ENCODE measurements at regions not wholly inside any gene's neighbourhood (a gene's known extent, or its start where the extent isn't known, plus 50 kb on each side); places are given as distances from the start of the nearest gene placed in this dataset.

DNA sequence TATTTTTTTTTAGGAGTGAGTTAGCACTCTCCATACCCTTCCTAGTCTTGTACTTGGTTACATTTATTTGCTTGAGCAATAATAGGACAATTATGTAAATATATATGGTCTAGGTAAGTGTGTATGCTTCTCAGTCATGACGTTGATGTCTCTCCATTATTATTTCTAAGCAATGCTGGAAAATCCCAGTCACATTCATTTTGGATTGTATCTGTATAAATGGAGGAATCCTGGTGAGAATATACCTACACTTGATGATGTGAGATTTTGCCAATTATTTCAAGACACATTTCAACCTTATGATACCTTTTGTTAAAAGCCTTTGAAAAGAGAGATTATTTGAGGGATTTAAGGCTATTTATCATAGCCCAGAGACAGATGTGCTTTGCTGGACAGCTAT, 2244.5 kb upstream of the WWC1 start:
- TF ChIP-seq EGR1 (IDR thresholded peaks at IDR 0.05; ENCODE audit: low read depth in 2 of 2) = no peak
- TF ChIP-seq TAF1 (conservative IDR thresholded peaks at IDR 0.05) = no peak
- TF ChIP-seq HNF4A (conservative IDR thresholded peaks at IDR 0.05) = no peak
- TF ChIP-seq YY1 (IDR thresholded peaks at IDR 0.05) = no peak
- TF ChIP-seq RXRA (IDR thresholded peaks at IDR 0.05) = no peak
- TF ChIP-seq SP1 (IDR thresholded peaks at IDR 0.05) = no peak
- TF ChIP-seq, protein P1, sequence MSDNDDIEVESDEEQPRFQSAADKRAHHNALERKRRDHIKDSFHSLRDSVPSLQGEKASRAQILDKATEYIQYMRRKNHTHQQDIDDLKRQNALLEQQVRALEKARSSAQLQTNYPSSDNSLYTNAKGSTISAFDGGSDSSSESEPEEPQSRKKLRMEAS (IDR thresholded peaks at IDR 0.05) = no peak
- no peak for TF ChIP-seq JUND (IDR thresholded peaks at IDR 0.05)
- no peak for TF ChIP-seq HNF4G (IDR thresholded peaks at IDR 0.05)
- TF ChIP-seq NR2F2 (IDR thresholded peaks at IDR 0.05) = no peak
- TF ChIP-seq CTCF (IDR thresholded peaks at IDR 0.05; ENCODE audit: low read depth, low read length, missing input control) = no peak
- peaks cover 0 to 3% (median 0%) of the 10 kb centered on the region in 4 donors for H3K27me3 ChIP-seq (ENCODE audit: control insufficient read depth in 4 of 4, insufficient read depth in 4 of 4, low read length in 3 of 4)
- H3K4me3 ChIP-seq (ENCODE audit: low read depth in 1 of 3, low read length in 3 of 3) = no peak overlapping the region
- H3K9ac ChIP-seq (ENCODE audit: low read depth in 1 of 2, low read length in 2 of 2) = no peak overlapping the region
- no peaks in the 10 kb centered on the region for H3K4me1 ChIP-seq (ENCODE audit: control insufficient read depth in 4 of 4, insufficient read depth in 4 of 4, low read length in 3 of 4)
- H3K27ac ChIP-seq (ENCODE audit: low read depth in 1 of 2, low read length in 2 of 2) = no peak overlapping the region
- no peaks in the 10 kb centered on the region for H3K36me3 ChIP-seq (ENCODE audit: control insufficient read depth in 4 of 4, insufficient read depth in 3 of 4, low read depth in 1 of 4, low read length in 3 of 4)
- H3K9me3 ChIP-seq (ENCODE audit: control insufficient read depth in 4 of 4, low read length in 3 of 4) = peaks cover 0 to 2% (median 0%) of the 10 kb centered on the region in 4 donors
- WGBS = 46% methylated on average over 1 of the region's 1 CpG
- DNase-seq (ENCODE audit: low spot score) = no peak

DNA sequence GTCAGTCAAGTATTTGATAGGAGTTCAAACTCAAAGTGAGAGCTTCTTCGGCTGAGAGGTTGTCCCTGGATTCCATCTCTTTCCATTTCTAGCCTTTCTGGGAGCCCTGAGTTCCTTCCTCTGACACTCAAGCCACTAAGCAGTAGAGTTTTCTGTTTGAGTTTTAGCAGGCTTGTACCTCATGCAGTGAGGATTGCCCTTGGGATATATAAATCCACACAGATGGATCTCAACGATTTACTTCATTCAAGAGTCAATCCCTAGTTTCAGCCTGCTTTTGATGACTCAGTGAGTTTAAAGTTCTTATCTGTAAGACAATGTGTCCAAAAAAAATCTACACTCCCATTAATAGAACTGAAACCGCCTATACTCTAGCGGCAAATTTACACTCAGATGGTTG, 2240.9 kb upstream of the WWC1 start:
- H3K9ac ChIP-seq (ENCODE audit: low read depth in 1 of 2, low read length in 2 of 2) = no peak overlapping the region
- 78% methylated on average over 4 of the region's 4 CpGs for WGBS
- H3K36me3 ChIP-seq (ENCODE audit: control insufficient read depth in 4 of 4, insufficient read depth in 3 of 4, low read depth in 1 of 4, low read length in 3 of 4) = no peaks in the 10 kb centered on the region
- H3K27me3 ChIP-seq (ENCODE audit: control insufficient read depth in 4 of 4, insufficient read depth in 4 of 4, low read length in 3 of 4) = peaks cover 0 to 3% (median 0%) of the 10 kb centered on the region in 4 donors
- TF ChIP-seq SP1 (IDR thresholded peaks at IDR 0.05) (no peak), GABPA (IDR thresholded peaks at IDR 0.05 in 1 of 2, conservative IDR thresholded peaks at IDR 0.05 in 1 of 2) (no peak), NR2F2 (IDR thresholded peaks at IDR 0.05) (no peak), FOXA1 (IDR thresholded peaks at IDR 0.05) (no peak), ATF3 (IDR thresholded peaks at IDR 0.05) (no peak)
- TF ChIP-seq, protein P1 (IDR thresholded peaks at IDR 0.05) = no peak
- no peak overlapping the region for H3K4me3 ChIP-seq (ENCODE audit: low read depth in 1 of 3, low read length in 3 of 3)
- no peaks in the 10 kb centered on the region for H3K4me1 ChIP-seq (ENCODE audit: control insufficient read depth in 4 of 4, insufficient read depth in 4 of 4, low read length in 3 of 4)
- DNase-seq (ENCODE audit: low spot score) = no peak
- no peak overlapping the region for H3K27ac ChIP-seq (ENCODE audit: low read depth in 1 of 2, low read length in 2 of 2)
- H3K9me3 ChIP-seq (ENCODE audit: control insufficient read depth in 4 of 4, low read length in 3 of 4) = no peaks in the 10 kb centered on the region

- Histone ChIP-seq H3K27ac (ENCODE audit: low read depth in 1 of 2, low read length in 2 of 2) (no peak overlapping the region), H3K9me3 (ENCODE audit: control insufficient read depth in 4 of 4, low read length in 3 of 4) (no peaks in the 10 kb centered on the region), H3K9ac (ENCODE audit: low read depth in 1 of 2, low read length in 2 of 2) (no peak overlapping the region), H3K27me3 (ENCODE audit: control insufficient read depth in 4 of 4, insufficient read depth in 4 of 4, low read length in 3 of 4) (no peaks in the 10 kb centered on the region), H3K36me3 (ENCODE audit: control insufficient read depth in 4 of 4, insufficient read depth in 3 of 4, low read depth in 1 of 4, low read length in 3 of 4) (no peaks in the 10 kb centered on the region), H3K4me1 (ENCODE audit: control insufficient read depth in 4 of 4, insufficient read depth in 4 of 4, low read length in 3 of 4) (no peaks in the 10 kb centered on the region), H3K4me3 (ENCODE audit: low read depth in 1 of 3, low read length in 3 of 3) (no peak overlapping the region)
- DNase-seq (ENCODE audit: low spot score) = no peak
- WGBS = 88% methylated on average over 5 of the region's 5 CpGs
- no peak for TF ChIP-seq JUND (IDR thresholded peaks at IDR 0.05)
- TF ChIP-seq HNF4G (IDR thresholded peaks at IDR 0.05) = no peak
- no peak for TF ChIP-seq NR2F2 (IDR thresholded peaks at IDR 0.05)
- TF ChIP-seq RAD21 (IDR thresholded peaks at IDR 0.05) = no peak
- TF ChIP-seq SP1 (IDR thresholded peaks at IDR 0.05) = no peak
- no peak for TF ChIP-seq ZBTB33 (IDR thresholded peaks at IDR 0.05)
- no peak for TF ChIP-seq EGR1 (IDR thresholded peaks at IDR 0.05; ENCODE audit: low read depth in 2 of 2)
- no peak for TF ChIP-seq RXRA (IDR thresholded peaks at IDR 0.05)
- TF ChIP-seq YY1 (IDR thresholded peaks at IDR 0.05) = no peak
- TF ChIP-seq, protein P1 (IDR thresholded peaks at IDR 0.05) = no peak
- TF ChIP-seq REST (IDR thresholded peaks at IDR 0.05) = no peak
- TF ChIP-seq ATF3 (IDR thresholded peaks at IDR 0.05) = no peak
- TF ChIP-seq GABPA (IDR thresholded peaks at IDR 0.05 in 1 of 2, conservative IDR thresholded peaks at IDR 0.05 in 1 of 2) = no peak
Measured at GRCh38 chr5:166058660-166059059, 2232.8 kb upstream of the WWC1 start.

Data from liver (tissue), 8 donors.